Right cardiac atrium (tissue), 5 donors: ENCODE measurements at regions not wholly inside any gene's neighbourhood (a gene's known extent, or its start where the extent isn't known, plus 50 kb on each side); places are given as distances from the start of the nearest gene placed in this dataset.
"Not testable (repeated sequence)": the region's sequence is repeated elsewhere in the genome, so short reads cannot be mapped to it uniquely, and the experiment has no call there.

Source experiments
- ATAC-seq, 2 donors: fragments of 200-7000 bp; cut with Tn5 transposase; one replicate each; pipeline versions ENCODE4 v1.8.0 to v1.9.1; 2020; ENCODE audit warnings: moderate library complexity in 2 of 2, mild to moderate bottlenecking in 1 of 2
- DNase-seq, 3 donors: peaks; one replicate each; pipeline ENCODE4 v3.0.0-alpha.2; 2020
- H3K27ac ChIP-seq: one replicate; pipeline ENCODE4 v1.5.1; 2013; ENCODE audit warnings: mild to moderate bottlenecking, low read length, control low read depth, moderate library complexity
- H3K27me3 ChIP-seq: one replicate; pipeline ENCODE4 v1.6.1; 2013; ENCODE audit not compliant: control insufficient read depth, insufficient read depth
- H3K4me1 ChIP-seq: one replicate; pipeline ENCODE4 v1.6.1; 2013; ENCODE audit warnings: low read length; ENCODE audit not compliant: control insufficient read depth, insufficient read depth
- H3K4me3 ChIP-seq: one replicate; pipeline ENCODE4 v1.5.1; 2013; ENCODE audit warnings: low read length, control low read depth
- H3K9me3 ChIP-seq: one replicate; pipeline ENCODE4 v1.6.1; 2013; ENCODE audit warnings: low read length; ENCODE audit not compliant: control insufficient read depth
- WGBS: extraction: QIAGEN DNeasy Blood & Tissue Kit; methylation state at CpG from one replicate; pipeline ENCODE4 v1.1.7; 2013; 5-methylcytosine and 5-hydroxymethylcytosine counted together
- intact Hi-C, 4 donors: fragments of 100-400 bp; cut with DNase I; formaldehyde crosslinking; loops; one replicate each; pipeline versions ENCODE4 v1.11.0 to v1.14.0; 2022 to 2023
- donor health status: healthy with polysubstance abuse.
- donor health status: DM: no; HTN: yes; CAD: no.
- donor health status: DM: no; HTN: no; CAD: no.
- donor health status: DM: no; HTN: yes; CAD: no; lungs with severe emphysema.
- donor health status: DM: yes; HTN: yes; CAD: no.

DNA sequence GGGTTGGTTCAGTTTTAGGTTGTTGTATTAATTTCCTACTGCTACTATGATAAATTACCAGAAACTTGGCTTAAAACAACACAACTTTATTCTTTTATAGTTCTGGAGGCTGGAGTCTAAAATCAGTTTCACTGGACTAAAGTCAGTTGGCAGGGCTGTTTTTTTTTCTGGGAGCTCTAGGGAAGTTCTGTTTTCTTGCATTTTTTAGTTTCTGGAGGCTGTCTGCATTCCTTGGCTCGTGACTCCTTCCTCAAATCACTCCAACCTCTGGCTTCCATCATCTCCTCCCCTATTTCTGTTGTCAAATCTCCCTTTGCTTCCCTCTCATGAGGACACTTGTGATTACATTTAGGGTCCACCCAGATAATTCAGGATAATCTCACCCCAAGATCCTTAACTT lies 51.3 kb upstream of the SUB1 start:
- intact Hi-C loops, result no loop called here
- no peaks in the 10 kb centered on the region for H3K27me3 ChIP-seq
- peaks cover 2% of the 10 kb centered on the region for H3K9me3 ChIP-seq
- 25% methylated on average over 1 of the region's 1 CpG for WGBS
- peak in 1 of 2 donors; percentile 50 for ATAC-seq
- no peak overlapping the region for H3K27ac ChIP-seq
- H3K4me1 ChIP-seq, result no peaks in the 10 kb centered on the region
- H3K4me3 ChIP-seq, result no peak overlapping the region
- DNase-seq, result no peak

DNA sequence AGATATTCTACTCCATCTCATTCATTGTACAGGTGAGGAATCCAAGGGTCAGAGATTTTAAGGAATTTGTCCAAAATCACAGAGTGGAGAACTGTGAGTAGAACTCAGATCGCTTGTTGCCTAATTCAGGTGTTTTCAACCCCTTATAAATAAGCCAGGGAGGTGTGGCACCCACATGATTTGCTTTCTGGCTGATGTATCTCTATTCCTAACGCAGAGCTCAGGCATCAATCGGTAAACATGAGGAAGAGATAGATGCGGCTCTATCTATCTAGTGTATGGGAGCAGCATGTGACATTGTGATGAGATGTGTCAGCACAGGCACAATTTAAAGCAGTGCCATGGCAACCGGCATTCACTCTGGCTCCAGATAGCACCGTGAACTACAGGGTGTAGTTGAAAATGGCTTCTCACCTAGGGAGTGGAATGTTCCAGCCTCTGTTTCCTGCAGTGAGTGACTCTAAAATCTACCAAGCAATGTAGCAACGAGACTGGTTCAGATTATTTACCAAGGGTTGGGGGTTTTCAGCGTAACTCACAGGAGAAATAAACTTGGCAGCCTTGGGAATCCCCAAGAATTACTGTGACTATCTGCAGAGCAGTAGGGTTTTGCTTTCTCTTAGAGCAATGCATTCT lies 53.4 kb upstream of the SUB1 start:
- WGBS, result 36% methylated on average over 8 of the region's 8 CpGs
- intact Hi-C loops, result no loop called here
- Histone ChIP-seq H3K9me3 (peaks cover 2% of the 10 kb centered on the region), H3K27ac (no peak overlapping the region), H3K27me3 (no peaks in the 10 kb centered on the region), H3K4me1 (no peaks in the 10 kb centered on the region), H3K4me3 (no peak overlapping the region)
- DNase-seq (no peak), ATAC-seq (peak; percentile 22 to 74)

DNA sequence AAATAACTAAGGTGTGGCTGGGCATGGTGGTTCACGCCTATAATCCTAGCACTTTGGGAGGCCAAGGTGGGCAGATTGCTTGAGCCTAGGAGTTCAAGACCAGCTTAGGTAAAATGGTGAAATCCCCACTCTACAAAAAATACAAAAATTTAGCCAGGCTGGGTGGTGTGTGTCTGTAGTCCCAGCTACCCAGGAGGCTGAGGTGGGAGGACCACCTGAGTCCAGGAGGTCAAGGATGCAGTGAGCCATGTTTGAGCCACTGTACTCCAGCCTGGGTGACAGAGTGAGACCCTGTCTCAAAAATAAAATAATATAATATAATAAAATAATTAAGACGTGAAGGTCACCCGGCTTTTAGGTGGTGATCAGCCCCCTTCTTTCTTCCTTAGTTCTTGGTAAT lies 58.0 kb upstream of the SUB1 start:
- intact Hi-C loops, DNase-seq, H3K4me1 ChIP-seq, H3K4me3 ChIP-seq, ATAC-seq, H3K27ac ChIP-seq, H3K9me3 ChIP-seq, H3K27me3 ChIP-seq: not testable (repeated sequence)
- WGBS, result 96% methylated on average over 3 of the region's 3 CpGs

DNA sequence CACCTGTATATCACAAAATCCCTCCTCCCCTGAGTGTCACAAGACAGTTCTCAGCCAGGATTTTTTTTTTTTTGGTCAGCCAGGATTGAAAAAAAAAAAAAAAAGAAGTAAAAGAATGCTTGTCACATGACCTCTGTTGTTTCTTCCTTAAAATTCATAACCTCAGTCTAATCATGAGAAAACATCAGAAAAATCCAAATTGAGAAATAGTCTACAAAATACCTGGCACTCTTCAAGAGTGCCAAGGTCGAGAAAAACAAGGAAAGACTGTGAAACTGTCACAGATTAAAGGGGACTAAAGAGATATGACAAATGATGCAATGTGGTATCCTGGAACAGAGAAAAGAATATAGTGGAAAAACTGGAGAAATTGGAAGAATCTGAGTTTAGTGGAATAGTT lies 58.5 kb upstream of the SUB1 start:
- H3K4me3 ChIP-seq, result no peak overlapping the region
- DNase-seq (no peak), ATAC-seq (no peak)
- no peaks in the 10 kb centered on the region for H3K4me1 ChIP-seq
- no peaks in the 10 kb centered on the region for H3K27me3 ChIP-seq
- no peaks in the 10 kb centered on the region for H3K9me3 ChIP-seq
- WGBS, result 48% methylated on average over 1 of the region's 1 CpG
- intact Hi-C loops, result no loop called here
- H3K27ac ChIP-seq, result no peak overlapping the region

DNA sequence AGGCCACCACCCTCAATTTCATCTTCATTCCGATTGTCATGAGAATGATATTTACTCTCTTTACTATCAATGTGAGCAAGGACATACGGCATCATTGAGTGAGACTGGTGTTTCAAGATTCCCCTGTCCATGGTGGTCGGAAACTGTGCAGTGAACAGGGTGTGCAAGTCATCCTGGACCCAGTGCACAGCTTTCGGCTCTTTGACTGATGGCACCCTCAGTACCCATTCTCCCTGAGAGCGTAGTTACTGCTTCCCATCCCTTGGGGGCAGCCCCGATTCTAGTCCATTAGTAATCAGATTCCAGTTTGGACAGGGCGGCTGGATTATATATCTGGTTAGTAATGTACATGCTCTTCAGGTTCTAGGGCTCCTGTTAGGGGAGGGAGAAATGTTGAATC lies 61.7 kb upstream of the SUB1 start:
- Histone ChIP-seq H3K27ac (no peak overlapping the region), H3K27me3 (no peaks in the 10 kb centered on the region), H3K4me3 (no peak overlapping the region), H3K4me1 (no peaks in the 10 kb centered on the region), H3K9me3 (no peaks in the 10 kb centered on the region)
- 89% methylated on average over 7 of the region's 7 CpGs for WGBS
- DNase-seq (no peak), ATAC-seq (no peak)
- intact Hi-C loops, result no loop called here

DNA sequence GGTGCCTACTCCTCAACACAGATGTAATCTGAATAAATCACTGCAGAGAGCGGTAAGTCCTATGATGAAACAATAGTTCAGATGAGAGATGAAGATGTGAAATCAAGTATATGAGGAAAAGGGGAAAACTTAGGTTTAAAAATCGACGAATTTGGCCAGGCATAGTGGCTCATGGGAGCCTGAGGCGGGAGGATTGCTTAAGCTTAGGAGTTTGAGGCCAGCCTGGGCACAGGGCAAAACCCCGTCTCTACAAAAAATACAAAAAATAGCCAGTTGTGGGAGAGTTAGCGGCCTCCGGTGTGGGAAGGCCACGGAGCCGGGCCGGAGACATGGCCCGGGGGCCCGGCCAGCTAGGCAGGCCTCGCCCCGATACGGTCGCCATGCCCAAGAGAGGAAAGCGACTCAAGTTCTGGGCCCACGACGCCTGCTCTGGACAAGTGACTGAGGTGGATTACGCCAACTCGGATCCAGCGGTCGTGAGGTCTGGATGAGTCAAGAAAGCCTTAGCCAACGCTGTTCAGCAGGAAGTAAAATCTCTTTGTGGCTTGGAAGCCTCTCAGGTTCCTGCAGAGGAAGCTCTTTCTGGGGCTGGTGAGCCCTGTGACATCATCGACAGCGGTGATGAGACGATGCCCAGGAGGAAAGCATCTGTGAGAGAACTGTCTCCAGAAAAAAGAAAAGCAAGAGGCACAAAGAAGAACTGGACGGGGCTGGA lies 62.8 kb upstream of the SUB1 start:
- H3K27ac ChIP-seq, result no peak overlapping the region

DNA sequence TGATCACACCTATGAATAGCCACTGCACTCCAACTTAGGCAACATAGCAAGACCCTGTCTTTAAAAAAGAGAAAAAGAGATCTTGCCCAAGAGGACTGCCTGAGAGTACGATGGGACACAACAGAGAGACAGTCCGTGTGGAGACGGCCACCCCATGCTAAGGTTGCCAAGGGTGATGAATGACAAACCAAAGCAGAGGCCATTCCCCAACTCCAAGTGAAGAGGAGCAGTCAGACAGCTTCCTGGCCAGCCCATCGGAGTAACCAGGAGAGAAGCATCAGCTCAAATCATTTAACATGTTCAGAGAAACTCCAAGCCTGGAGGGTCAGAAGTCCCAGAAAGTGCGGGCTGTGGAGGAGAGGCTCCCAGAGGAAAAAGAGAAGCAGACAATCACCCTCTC lies 63.9 kb upstream of the SUB1 start:
- 76% methylated on average over 5 of the region's 5 CpGs for WGBS
- H3K4me1 ChIP-seq, result no peaks in the 10 kb centered on the region
- no peak overlapping the region for H3K4me3 ChIP-seq
- no peak for DNase-seq
- no peaks in the 10 kb centered on the region for H3K27me3 ChIP-seq
- no peaks in the 10 kb centered on the region for H3K9me3 ChIP-seq
- intact Hi-C loops, result no loop called here
- no peak for ATAC-seq
- H3K27ac ChIP-seq, result no peak overlapping the region

More for the DNA sequence above, 62.8 kb upstream of the SUB1 start:
- intact Hi-C loops, result no loop called here
- ATAC-seq, result peak; percentile 35 to 45
- H3K9me3 ChIP-seq, result no peaks in the 10 kb centered on the region
- no peaks in the 10 kb centered on the region for H3K4me1 ChIP-seq
- WGBS, result 72% methylated on average over 28 of the region's 28 CpGs
- H3K4me3 ChIP-seq, result no peak overlapping the region
- no peaks in the 10 kb centered on the region for H3K27me3 ChIP-seq
- peak in 1 of 3 donors; percentile 44 for DNase-seq

DNA sequence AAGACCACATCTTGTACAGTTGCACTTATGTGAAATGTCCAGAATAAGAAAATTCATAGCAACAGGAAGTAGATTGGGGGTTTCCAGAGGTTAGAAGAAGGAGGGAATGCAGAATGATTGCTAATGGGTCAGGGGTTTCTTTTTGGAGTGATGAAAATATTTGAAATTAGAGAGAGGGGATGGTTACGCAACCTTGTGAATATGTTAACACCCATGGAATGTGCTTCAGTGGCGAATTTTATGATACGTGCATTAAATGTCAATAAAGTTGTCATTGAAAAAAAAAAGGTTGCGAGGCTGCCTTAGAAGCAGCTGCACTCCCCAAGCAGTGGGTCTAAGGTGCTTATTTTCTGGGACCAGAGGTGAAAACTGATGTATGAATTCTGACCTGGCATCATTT lies 64.4 kb upstream of the SUB1 start:
- ATAC-seq (no peak), DNase-seq (no peak)
- WGBS, result 90% methylated on average over 4 of the region's 4 CpGs
- Histone ChIP-seq H3K4me1 (no peaks in the 10 kb centered on the region), H3K4me3 (no peak overlapping the region), H3K27ac (no peak overlapping the region), H3K27me3 (no peaks in the 10 kb centered on the region), H3K9me3 (no peaks in the 10 kb centered on the region)
- intact Hi-C loops, result no loop called here

DNA sequence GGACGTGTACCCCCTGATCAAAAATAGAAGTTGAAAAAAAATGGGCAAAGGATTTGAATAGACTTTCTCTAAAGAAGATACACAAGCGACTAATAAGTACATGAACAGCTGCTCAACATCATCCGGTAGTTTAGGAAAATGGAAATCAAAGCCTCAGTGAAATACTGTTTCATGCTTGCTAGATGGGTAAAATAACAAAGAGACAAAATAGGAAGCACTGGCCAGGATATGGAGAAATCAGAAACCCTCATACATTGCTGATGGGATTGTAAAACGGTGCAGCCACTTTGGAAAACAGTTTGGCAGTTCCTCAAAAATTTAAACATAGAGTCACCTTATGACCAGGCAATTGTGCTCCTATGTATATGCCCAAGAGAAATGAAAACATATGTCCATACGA lies 65.0 kb upstream of the SUB1 start:
- ATAC-seq (no peak), DNase-seq (no peak)
- H3K27me3 ChIP-seq, result no peaks in the 10 kb centered on the region
- WGBS, result 30% methylated on average over 5 of the region's 5 CpGs
- intact Hi-C loops, result no loop called here
- no peak overlapping the region for H3K27ac ChIP-seq
- no peaks in the 10 kb centered on the region for H3K4me1 ChIP-seq
- no peak overlapping the region for H3K4me3 ChIP-seq
- H3K9me3 ChIP-seq, result no peaks in the 10 kb centered on the region

DNA sequence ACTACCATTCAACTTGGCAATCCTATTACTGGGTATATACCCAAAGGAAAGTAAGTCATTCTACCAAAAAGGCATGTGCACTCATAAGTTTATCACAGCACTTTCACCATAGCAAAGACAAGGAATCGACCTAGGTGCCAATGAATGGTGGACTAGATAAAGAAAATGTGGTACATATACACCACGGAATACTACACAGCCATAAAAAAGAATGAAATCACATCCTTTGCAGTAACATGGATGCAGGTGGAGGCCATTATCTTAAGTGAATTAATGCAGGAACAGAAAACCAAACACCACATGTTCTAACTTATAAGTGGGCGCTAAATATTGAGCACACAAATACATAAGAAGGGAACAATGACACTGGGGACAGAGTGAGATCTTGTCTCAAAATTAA lies 65.8 kb upstream of the SUB1 start:
- DNase-seq, result no peak
- no peak for ATAC-seq
- 91% methylated on average over 3 of the region's 3 CpGs for WGBS

DNA sequence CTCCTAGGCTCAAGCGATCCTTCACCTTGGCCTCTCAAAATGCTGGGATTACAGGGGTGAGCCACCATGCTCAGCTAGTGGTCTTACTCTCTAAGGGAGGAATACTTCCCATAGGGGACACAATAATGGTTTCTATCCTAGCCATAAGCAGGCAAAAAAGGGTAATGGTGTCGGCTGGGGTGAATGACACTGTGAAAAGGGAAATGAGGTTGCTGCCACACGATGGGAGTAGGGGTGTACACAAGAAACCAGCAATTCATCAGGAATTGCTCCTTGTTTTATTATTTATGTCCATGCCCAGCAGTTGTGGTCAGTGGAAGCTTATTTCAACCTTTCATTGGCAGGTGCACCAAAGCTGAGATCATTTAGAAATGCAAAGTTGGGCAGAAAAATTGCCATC lies 70.3 kb upstream of the ZFR start:
- H3K27me3 ChIP-seq, result no peaks in the 10 kb centered on the region
- no peaks in the 10 kb centered on the region for H3K9me3 ChIP-seq
- H3K4me1 ChIP-seq, result no peaks in the 10 kb centered on the region
- DNase-seq, result no peak
- intact Hi-C loops, result no loop called here
- no peak overlapping the region for H3K27ac ChIP-seq
- 56% methylated on average over 3 of the region's 3 CpGs for WGBS
- ATAC-seq, result no peak
- no peak overlapping the region for H3K4me3 ChIP-seq

More for the DNA sequence above, 65.8 kb upstream of the SUB1 start:
- Histone ChIP-seq H3K27me3 (no peaks in the 10 kb centered on the region), H3K9me3 (no peaks in the 10 kb centered on the region), H3K4me3 (no peak overlapping the region), H3K27ac (no peak overlapping the region), H3K4me1 (no peaks in the 10 kb centered on the region)
- intact Hi-C loops, result no loop called here
